Liver (tissue), 8 donors: ENCODE measurements at regions not wholly inside any gene's neighbourhood (a gene's known extent, or its start where the extent isn't known, plus 50 kb on each side); places are given as distances from the start of the nearest gene placed in this dataset.

Experiments used
- DNase-seq: peaks from one replicate; pipeline ENCODE4 v3.0.0-alpha.2; 2017; ENCODE audit warnings: low spot score
- H3K27ac ChIP-seq, 2 donors: one replicate each; pipeline ENCODE4 v1.7.0; 2013; ENCODE audit warnings: inconsistent platforms in 2 of 2, low read length in 2 of 2, control low read depth in 1 of 2, low read depth in 1 of 2, mild to moderate bottlenecking in 1 of 2
- H3K27me3 ChIP-seq, 4 donors: one replicate each; pipeline versions ENCODE4 v1.6.1 to v1.7.0; 2013; ENCODE audit warnings: low read length in 3 of 4, inconsistent platforms in 1 of 4, mild to moderate bottlenecking in 1 of 4, moderate library complexity in 1 of 4; ENCODE audit not compliant: control insufficient read depth in 4 of 4, insufficient read depth in 4 of 4
- H3K36me3 ChIP-seq, 4 donors: one replicate each; pipeline versions ENCODE4 v1.6.1 to v1.7.0; 2013; ENCODE audit warnings: low read length in 3 of 4, mild to moderate bottlenecking in 3 of 4, low read depth in 1 of 4, moderate library complexity in 1 of 4; ENCODE audit not compliant: control insufficient read depth in 4 of 4, insufficient read depth in 3 of 4
- H3K4me1 ChIP-seq, 4 donors: one replicate each; pipeline versions ENCODE4 v1.6.1 to v1.7.0; 2013; ENCODE audit warnings: low read length in 3 of 4, mild to moderate bottlenecking in 3 of 4, moderate library complexity in 1 of 4; ENCODE audit not compliant: control insufficient read depth in 4 of 4, insufficient read depth in 4 of 4
- H3K4me3 ChIP-seq, 3 donors: one replicate each; pipeline versions ENCODE4 v1.6.1 to v1.7.0; 2013; ENCODE audit warnings: low read length in 3 of 3, control low read depth in 1 of 3, low read depth in 1 of 3, mild to moderate bottlenecking in 1 of 3
- H3K9ac ChIP-seq, 2 donors: one replicate each; pipeline ENCODE4 v1.7.0; 2013; ENCODE audit warnings: low read length in 2 of 2, mild to moderate bottlenecking in 2 of 2, moderate library complexity in 2 of 2, control low read depth in 1 of 2, low read depth in 1 of 2
- H3K9me3 ChIP-seq, 4 donors: one replicate each; pipeline versions ENCODE4 v1.6.1 to v1.7.0; 2013; ENCODE audit warnings: low read length in 3 of 4; ENCODE audit not compliant: control insufficient read depth in 4 of 4
- ATF3 ChIP-seq: IDR thresholded peaks from 2 replicates; pipeline ENCODE4 v1.6.1; 2016; ENCODE audit warnings: antibody characterized with exemption
- CTCF ChIP-seq: fragments of 150-350 bp; IDR thresholded peaks from 2 replicates; pipeline ENCODE4 v1.5.1; 2017; ENCODE audit warnings: improper control_type of control experiment, low read depth, low read length; ENCODE audit not compliant: missing input control
- EGR1 ChIP-seq, 2 donors: IDR thresholded peaks; 2 replicates each; pipeline ENCODE4 v1.6.1; 2016 to 2018; ENCODE audit warnings: antibody characterized with exemption in 2 of 2, low read depth in 2 of 2
- FOXA1 ChIP-seq: IDR thresholded peaks from 2 replicates; pipeline ENCODE4 v1.6.1; 2016; ENCODE audit warnings: antibody characterized with exemption
- FOXA2 ChIP-seq: IDR thresholded peaks from 2 replicates; pipeline ENCODE4 v1.6.1; 2016; ENCODE audit warnings: antibody characterized with exemption
- GABPA ChIP-seq, 2 donors: IDR thresholded peaks in 1 of 2; conservative IDR thresholded peaks in 1 of 2; 2 replicates each; pipeline ENCODE4 v1.6.1; 2016; ENCODE audit warnings: antibody characterized with exemption in 2 of 2, mild to moderate bottlenecking in 1 of 2, moderate library complexity in 1 of 2
- HNF4A ChIP-seq, 2 donors: conservative IDR thresholded peaks; 2 replicates each; pipeline ENCODE4 v1.6.1; 2016; ENCODE audit warnings: antibody characterized with exemption in 2 of 2, mild to moderate bottlenecking in 2 of 2
- HNF4G ChIP-seq: IDR thresholded peaks from 2 replicates; pipeline ENCODE4 v1.6.1; 2016; ENCODE audit warnings: antibody characterized with exemption
- JUND ChIP-seq, 2 donors: IDR thresholded peaks; 2 replicates each; pipeline ENCODE4 v1.6.1; 2016; ENCODE audit warnings: antibody characterized with exemption in 2 of 2
- MAX ChIP-seq: IDR thresholded peaks from 2 replicates; pipeline ENCODE4 v1.6.1; 2016; ENCODE audit warnings: antibody characterized with exemption
- NR2F2 ChIP-seq: IDR thresholded peaks from 2 replicates; pipeline ENCODE4 v1.6.1; 2016; ENCODE audit warnings: antibody characterized with exemption
- RAD21 ChIP-seq, 2 donors: IDR thresholded peaks; 2 replicates each; pipeline ENCODE4 v1.6.1; 2016; ENCODE audit warnings: antibody characterized with exemption in 2 of 2, mild to moderate bottlenecking in 2 of 2
- REST ChIP-seq: IDR thresholded peaks from 2 replicates; pipeline ENCODE4 v1.6.1; 2016; ENCODE audit warnings: antibody characterized with exemption, mild to moderate bottlenecking
- SP1 ChIP-seq: IDR thresholded peaks from 2 replicates; pipeline ENCODE4 v1.6.1; 2018; ENCODE audit warnings: antibody characterized with exemption, mild to moderate bottlenecking
- TAF1 ChIP-seq: conservative IDR thresholded peaks from 2 replicates; pipeline ENCODE4 v1.6.1; 2016; ENCODE audit warnings: antibody characterized with exemption, mild to moderate bottlenecking
- YY1 ChIP-seq: IDR thresholded peaks from 2 replicates; pipeline ENCODE4 v1.6.1; 2016; ENCODE audit warnings: antibody characterized with exemption, mild to moderate bottlenecking
- ZBTB33 ChIP-seq: IDR thresholded peaks from 2 replicates; pipeline ENCODE4 v1.6.1; 2016; ENCODE audit warnings: antibody characterized with exemption
- whole genome bisulfite sequencing: extraction: QIAGEN DNeasy Blood & Tissue Kit; methylation state at CpG from one replicate; pipeline ENCODE4 v1.1.7; 2013; 5-methylcytosine and 5-hydroxymethylcytosine counted together
- donor health status: healthy.
- donor health status: healthy.
- donor health status: healthy.
- donor health status: healthy.
- donor health status: healthy.

GRCh38 chr7:87007038-87007437 is 52.4 kb downstream of the ELAPOR2 start:
- H3K9me3 ChIP-seq: no peaks in the 10 kb centered on the region
- no peak overlapping the region for H3K4me3 ChIP-seq
- no peak overlapping the region for H3K27ac ChIP-seq
- H3K4me1 ChIP-seq: no peaks in the 10 kb centered on the region
- DNase-seq: no peak
- no peak overlapping the region for H3K9ac ChIP-seq
- H3K36me3 ChIP-seq: no peaks in the 10 kb centered on the region
- TF ChIP-seq REST: no peak
- TF ChIP-seq YY1: no peak
- no peak for TF ChIP-seq NR2F2
- no peak for TF ChIP-seq MAX
- TF ChIP-seq JUND (IDR thresholded peaks at IDR 0.05): no peak
- no peak for TF ChIP-seq ZBTB33
- no peak for TF ChIP-seq ATF3
- no peak for TF ChIP-seq SP1
- no peak for TF ChIP-seq GABPA (IDR thresholded peaks at IDR 0.05 in 1 of 2, conservative IDR thresholded peaks at IDR 0.05 in 1 of 2)
- TF ChIP-seq RAD21 (IDR thresholded peaks at IDR 0.05): no peak
- TF ChIP-seq CTCF: no peak
- no peak for TF ChIP-seq FOXA2
- no peak for TF ChIP-seq TAF1
- no peak for TF ChIP-seq HNF4A (conservative IDR thresholded peaks at IDR 0.05)
- H3K27me3 ChIP-seq: no peaks in the 10 kb centered on the region

GRCh38 chr7:87004956-87005355 is 54.5 kb downstream of the ELAPOR2 start:
- Histone ChIP-seq H3K27ac (no peak overlapping the region), H3K9ac (no peak overlapping the region), H3K9me3 (no peaks in the 10 kb centered on the region), H3K4me1 (no peaks in the 10 kb centered on the region), H3K36me3 (no peaks in the 10 kb centered on the region), H3K4me3 (no peak overlapping the region), H3K27me3 (no peaks in the 10 kb centered on the region)
- TF ChIP-seq GABPA (IDR thresholded peaks at IDR 0.05 in 1 of 2, conservative IDR thresholded peaks at IDR 0.05 in 1 of 2) (no peak), NR2F2 (no peak), MAX (no peak), EGR1 (IDR thresholded peaks at IDR 0.05; ENCODE audit: low read depth in 2 of 2) (no peak), JUND (IDR thresholded peaks at IDR 0.05) (no peak), TAF1 (no peak), RAD21 (IDR thresholded peaks at IDR 0.05) (no peak), YY1 (no peak), FOXA1 (no peak), CTCF (no peak), HNF4G (no peak)
- no peak for DNase-seq
- WGBS: 78% methylated on average over 1 of the region's 1 CpG
